ENCODE measurements at regions not wholly inside any gene's neighbourhood (a gene's known extent, or its start where the extent isn't known, plus 50 kb on each side); places are given as distances from the start of the nearest gene placed in this dataset.

- Histone ChIP-seq H3K4me3 (no peak overlapping the region), H3K27me3 (no peaks in the 10 kb centered on the region), H3K27ac (no peak overlapping the region), H3K36me3 (no peaks in the 10 kb centered on the region), H3K4me1 (peaks cover 0 to 12% (median 8%) of the 10 kb centered on the region in 4 donors), H3K9me3 (no peaks in the 10 kb centered on the region)
- no peak for DNase-seq
- TF ChIP-seq CTCF (IDR thresholded peaks at IDR 0.05) (no peak), POLR2A (IDR thresholded peaks at IDR 0.05) (no peak), POLR2AphosphoS5 (IDR thresholded peaks at IDR 0.05) (no peak), EP300 (IDR thresholded peaks at IDR 0.05) (no peak)
- WGBS, 2 donors, result 86 to 88% methylated on average over 16 of the region's 16 CpGs
- intact Hi-C loops (cut with DNase I), result no loop called here
Measured at GRCh38 chr2:41954304-41955291, 93.2 kb upstream of the PKDCC start.

GRCh38 chr2:41955316-41956043, 92.3 kb upstream of the PKDCC start:
- Histone ChIP-seq H3K27me3 (no peaks in the 10 kb centered on the region), H3K36me3 (no peaks in the 10 kb centered on the region), H3K4me3 (no peak overlapping the region), H3K27ac (no peak overlapping the region), H3K9me3 (no peaks in the 10 kb centered on the region), H3K4me1 (peaks cover 0 to 8% (median 6%) of the 10 kb centered on the region in 4 donors)
- intact Hi-C loops (cut with DNase I), result no loop called here
- WGBS, 2 donors, result 83 to 88% methylated on average over 5 of the region's 5 CpGs
- TF ChIP-seq POLR2AphosphoS5 (IDR thresholded peaks at IDR 0.05), result no peak
- TF ChIP-seq EP300 (IDR thresholded peaks at IDR 0.05), result no peak
- TF ChIP-seq POLR2A (IDR thresholded peaks at IDR 0.05), result no peak
- no peak for TF ChIP-seq CTCF (IDR thresholded peaks at IDR 0.05)
- no peak for DNase-seq

- intact Hi-C loops (cut with DNase I), result no loop called here
- Histone ChIP-seq H3K4me3 (no peak overlapping the region), H3K9me3 (no peaks in the 10 kb centered on the region), H3K27ac (no peak overlapping the region), H3K4me1 (peaks cover 0 to 8% (median 6%) of the 10 kb centered on the region in 4 donors), H3K36me3 (no peaks in the 10 kb centered on the region), H3K27me3 (no peaks in the 10 kb centered on the region)
- DNase-seq, result no peak
- 92 to 93% methylated on average over 3 of the region's 3 CpGs for whole genome bisulfite sequencing, 2 donors
- TF ChIP-seq POLR2A (IDR thresholded peaks at IDR 0.05), result no peak
- TF ChIP-seq EP300 (IDR thresholded peaks at IDR 0.05), result no peak
- no peak for TF ChIP-seq CTCF (IDR thresholded peaks at IDR 0.05)
- no peak for TF ChIP-seq POLR2AphosphoS5 (IDR thresholded peaks at IDR 0.05)
Measured at GRCh38 chr2:41957431-41957830, 90.4 kb upstream of the PKDCC start.

- H3K9me3 ChIP-seq, result no peaks in the 10 kb centered on the region
- H3K4me3 ChIP-seq, result no peak overlapping the region
- H3K27me3 ChIP-seq, result no peaks in the 10 kb centered on the region
- H3K36me3 ChIP-seq, result no peaks in the 10 kb centered on the region
- H3K27ac ChIP-seq, result no peak overlapping the region
- DNase-seq, result no peak
- TF ChIP-seq CTCF (IDR thresholded peaks at IDR 0.05), result no peak
- no peak for TF ChIP-seq POLR2AphosphoS5 (IDR thresholded peaks at IDR 0.05)
- 90 to 95% methylated on average over 4 of the region's 4 CpGs for WGBS, 2 donors
- H3K4me1 ChIP-seq, result peaks cover 0 to 14% (median 12%) of the 10 kb centered on the region in 4 donors
- intact Hi-C loops (cut with DNase I), result no loop called here
Measured at GRCh38 chr2:41958251-41958650, 89.6 kb upstream of the PKDCC start.

Measured in sigmoid colon (tissue), 6 donors.